Esophagus (tissue), 2 donors: ENCODE measurements at regions not wholly inside any gene's neighbourhood (a gene's known extent, or its start where the extent isn't known, plus 50 kb on each side); places are given as distances from the start of the nearest gene placed in this dataset.
"Not testable (repeated sequence)": the region's sequence is repeated elsewhere in the genome, so short reads cannot be mapped to it uniquely, and the experiment has no call there.

ENCODE experiments used
- H3K27ac ChIP-seq, 2 donors: one replicate each; pipeline ENCODE4 v1.5.1; 2013; ENCODE audit warnings: low read depth in 2 of 2, mild to moderate bottlenecking in 2 of 2, inconsistent platforms in 1 of 2, low read length in 1 of 2, moderate library complexity in 1 of 2
- H3K27me3 ChIP-seq, 2 donors: one replicate each; pipeline ENCODE4 v1.6.1; 2013; ENCODE audit warnings: low read length in 2 of 2, control low read depth in 1 of 2, mild to moderate bottlenecking in 1 of 2; ENCODE audit not compliant: insufficient read depth in 2 of 2, control insufficient read depth in 1 of 2
- H3K36me3 ChIP-seq, 2 donors: one replicate each; pipeline ENCODE4 v1.6.1; 2013; ENCODE audit warnings: low read length in 1 of 2; ENCODE audit not compliant: control insufficient read depth in 2 of 2, insufficient read depth in 2 of 2
- H3K4me1 ChIP-seq, 2 donors: one replicate each; pipeline ENCODE4 v1.6.1; 2013; ENCODE audit warnings: low read length in 1 of 2; ENCODE audit not compliant: control insufficient read depth in 2 of 2, insufficient read depth in 2 of 2
- H3K4me3 ChIP-seq, 2 donors: one replicate each; pipeline ENCODE4 v1.5.1; 2013; ENCODE audit warnings: low read length in 2 of 2, mild to moderate bottlenecking in 2 of 2, low read depth in 1 of 2, moderate library complexity in 1 of 2
- H3K9me3 ChIP-seq, 2 donors: one replicate each; pipeline ENCODE4 v1.6.1; 2013; ENCODE audit warnings: mild to moderate bottlenecking in 2 of 2, low read depth in 1 of 2, low read length in 1 of 2, moderate library complexity in 1 of 2; ENCODE audit not compliant: control insufficient read depth in 2 of 2, insufficient read depth in 1 of 2
- WGBS, 2 donors: extraction: QIAGEN DNeasy Blood & Tissue Kit; methylation state at CpG; one replicate each; pipeline ENCODE4 v1.1.7; 2013; 5-methylcytosine and 5-hydroxymethylcytosine counted together
- donor health status: healthy with polysubstance abuse.
- donor health status: Bipolar disorder and iron deficiency.

DNA sequence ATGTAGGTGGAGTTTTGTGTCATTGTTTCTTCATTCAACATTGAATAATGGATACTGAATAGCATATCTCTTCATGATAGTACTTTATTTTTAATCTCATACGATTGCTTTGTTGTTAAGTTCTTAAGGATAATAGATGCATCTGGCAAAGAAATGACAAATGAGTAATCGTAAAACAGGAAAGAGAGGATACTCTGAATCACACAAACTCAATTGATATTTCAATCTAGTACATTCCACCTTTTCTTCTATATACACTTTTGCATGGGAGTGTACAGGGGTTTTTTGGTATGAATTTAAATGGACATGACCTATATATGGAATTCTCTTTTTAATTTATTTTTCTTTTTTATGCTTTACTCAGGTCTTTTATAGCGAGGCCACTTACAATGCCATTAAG is 186.9 kb upstream of the STK26 start:
- 47 to 49% methylated on average over 3 of the region's 3 CpGs for WGBS, 2 donors
- H3K27ac ChIP-seq, result no peak overlapping the region
- H3K4me3 ChIP-seq, result no peak overlapping the region
- no peaks in the 10 kb centered on the region for H3K9me3 ChIP-seq
- H3K4me1 ChIP-seq, result no peaks in the 10 kb centered on the region
- H3K36me3 ChIP-seq, result no peaks in the 10 kb centered on the region
- no peaks in the 10 kb centered on the region for H3K27me3 ChIP-seq

- Histone ChIP-seq H3K36me3 (no peaks in the 10 kb centered on the region), H3K4me1 (no peaks in the 10 kb centered on the region), H3K27me3 (no peaks in the 10 kb centered on the region), H3K27ac (no peak overlapping the region), H3K4me3 (no peak overlapping the region), H3K9me3 (no peaks in the 10 kb centered on the region)
Measured at GRCh38 chrX:131837325-131837724, 185.8 kb upstream of the STK26 start.

DNA sequence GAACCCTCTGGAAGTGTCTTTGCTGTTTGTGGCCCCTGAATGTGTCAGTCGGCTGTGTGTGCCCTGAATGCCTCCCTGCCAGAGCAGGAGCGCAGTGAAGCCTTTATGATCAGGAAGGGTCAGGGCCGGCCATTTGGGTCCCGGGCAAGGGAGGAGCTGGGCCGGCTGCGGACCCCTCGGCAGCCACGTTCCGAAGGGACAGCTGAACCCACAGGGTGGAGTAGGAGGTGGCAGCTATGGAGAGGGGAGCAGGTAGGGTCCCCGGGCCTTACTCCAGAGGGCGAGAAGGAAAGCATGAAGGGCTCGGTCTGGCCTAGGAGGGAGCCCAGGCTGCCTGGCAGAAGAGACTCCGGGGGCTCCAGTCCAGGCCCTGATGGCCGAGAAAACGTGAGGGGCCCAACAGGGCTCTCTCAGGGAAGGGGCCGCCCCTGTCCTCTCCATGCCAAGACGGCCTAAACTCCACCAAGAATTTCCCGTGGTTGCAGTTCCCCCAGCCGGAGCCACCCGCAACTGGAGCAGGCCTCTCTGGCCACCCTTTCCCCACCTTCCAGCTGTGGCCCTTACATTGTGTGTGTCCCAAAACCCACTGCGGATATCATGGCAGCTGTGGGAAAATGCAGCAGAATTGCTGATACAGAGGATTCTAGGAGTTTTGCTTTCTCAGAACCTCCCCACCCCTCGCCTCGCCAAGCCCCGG is 182.2 kb upstream of the STK26 start:
- Histone ChIP-seq H3K27ac (no peak overlapping the region), H3K4me3 (no peak overlapping the region), H3K36me3 (no peaks in the 10 kb centered on the region), H3K9me3 (no peaks in the 10 kb centered on the region), H3K27me3 (no peaks in the 10 kb centered on the region), H3K4me1 (no peaks in the 10 kb centered on the region)
- WGBS, 2 donors, result 51 to 63% methylated on average over 21 to 23 of the region's 24 CpGs

- Histone ChIP-seq H3K9me3 (no peaks in the 10 kb centered on the region), H3K36me3 (no peaks in the 10 kb centered on the region), H3K4me3 (no peak overlapping the region), H3K27me3 (no peaks in the 10 kb centered on the region), H3K27ac (no peak overlapping the region), H3K4me1 (no peaks in the 10 kb centered on the region)
- WGBS, 2 donors, result 47 to 52% methylated on average over 29 of the region's 31 CpGs
Measured at GRCh38 chrX:131841496-131842437, 181.3 kb upstream of the STK26 start.

GRCh38 chrX:131843987-131844386 is 179.1 kb upstream of the STK26 start:
- Histone ChIP-seq H3K4me1 (no peaks in the 10 kb centered on the region), H3K36me3 (no peaks in the 10 kb centered on the region), H3K4me3 (no peak overlapping the region), H3K27ac (no peak overlapping the region), H3K27me3 (no peaks in the 10 kb centered on the region), H3K9me3 (no peaks in the 10 kb centered on the region)

GRCh38 chrX:131845201-131845600 is 177.9 kb upstream of the STK26 start:
- no peaks in the 10 kb centered on the region for H3K9me3 ChIP-seq
- no peak overlapping the region for H3K27ac ChIP-seq
- H3K4me3 ChIP-seq, result no peak overlapping the region
- H3K36me3 ChIP-seq, result no peaks in the 10 kb centered on the region
- H3K4me1 ChIP-seq, result no peaks in the 10 kb centered on the region
- no peaks in the 10 kb centered on the region for H3K27me3 ChIP-seq
- WGBS, 2 donors, result 67 to 77% methylated on average over 2 of the region's 2 CpGs

DNA sequence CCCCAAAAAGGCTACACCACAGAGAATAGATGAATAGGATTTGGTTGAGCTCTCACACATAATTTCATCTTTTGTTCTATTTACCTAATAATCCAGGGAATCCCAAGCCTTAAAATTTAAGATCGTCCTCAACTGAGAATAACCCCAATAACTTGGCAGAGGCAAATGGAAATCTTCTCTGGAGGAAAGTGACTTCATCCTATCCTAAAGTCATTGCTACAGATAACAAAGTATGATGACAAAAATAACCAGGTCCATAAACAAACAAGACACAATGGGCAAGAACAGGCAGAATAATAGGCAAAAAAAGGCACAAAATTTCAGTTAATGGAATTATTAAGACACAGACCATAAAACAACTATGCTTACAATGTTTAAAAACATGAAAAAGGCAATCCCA is 177.3 kb upstream of the STK26 start:
- H3K4me3 ChIP-seq, result no peak overlapping the region
- H3K4me1 ChIP-seq, result no peaks in the 10 kb centered on the region
- H3K27ac ChIP-seq, result no peak overlapping the region
- 42 to 61% methylated on average over 1 of the region's 1 CpG for WGBS, 2 donors
- peaks cover 0 to under 1% of the 10 kb centered on the region in 2 donors for H3K27me3 ChIP-seq
- H3K36me3 ChIP-seq, result no peaks in the 10 kb centered on the region
- no peaks in the 10 kb centered on the region for H3K9me3 ChIP-seq

GRCh38 chrX:131850964-131851363 is 172.1 kb upstream of the STK26 start:
- H3K27ac ChIP-seq, result not testable (repeated sequence)
- WGBS, 2 donors, result 79 to 90% methylated on average over 10 of the region's 10 CpGs

DNA sequence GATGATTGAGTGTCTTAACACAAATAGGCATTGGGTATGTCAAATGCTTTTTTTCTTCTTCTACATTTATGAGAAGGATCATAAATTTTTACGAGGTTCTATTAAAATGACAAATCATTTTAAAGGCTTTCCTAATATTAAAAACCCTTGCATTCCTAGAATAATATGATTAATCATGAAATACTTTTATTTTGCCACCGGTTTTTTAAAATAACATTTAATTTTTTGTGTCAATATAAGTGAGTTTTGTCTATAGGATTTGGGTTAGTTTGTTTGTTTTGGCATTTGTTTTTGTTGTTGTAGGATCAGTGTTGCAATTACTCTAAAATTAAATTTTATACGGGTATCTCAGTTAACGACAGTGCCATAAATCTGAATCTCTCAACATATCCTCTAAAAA is 169.7 kb upstream of the STK26 start:
- no peak overlapping the region for H3K27ac ChIP-seq
- 65 to 80% methylated on average over 4 of the region's 4 CpGs for WGBS, 2 donors
- H3K36me3 ChIP-seq, result no peaks in the 10 kb centered on the region
- H3K4me3 ChIP-seq, result no peak overlapping the region
- no peaks in the 10 kb centered on the region for H3K4me1 ChIP-seq
- no peaks in the 10 kb centered on the region for H3K9me3 ChIP-seq
- H3K27me3 ChIP-seq, result peaks cover 0 to 5% of the 10 kb centered on the region in 2 donors

More at GRCh38 chrX:131850964-131851363, 172.1 kb upstream of the STK26 start:
- H3K4me3 ChIP-seq, H3K9me3 ChIP-seq, H3K4me1 ChIP-seq, H3K27me3 ChIP-seq, H3K36me3 ChIP-seq: not testable (repeated sequence)

DNA sequence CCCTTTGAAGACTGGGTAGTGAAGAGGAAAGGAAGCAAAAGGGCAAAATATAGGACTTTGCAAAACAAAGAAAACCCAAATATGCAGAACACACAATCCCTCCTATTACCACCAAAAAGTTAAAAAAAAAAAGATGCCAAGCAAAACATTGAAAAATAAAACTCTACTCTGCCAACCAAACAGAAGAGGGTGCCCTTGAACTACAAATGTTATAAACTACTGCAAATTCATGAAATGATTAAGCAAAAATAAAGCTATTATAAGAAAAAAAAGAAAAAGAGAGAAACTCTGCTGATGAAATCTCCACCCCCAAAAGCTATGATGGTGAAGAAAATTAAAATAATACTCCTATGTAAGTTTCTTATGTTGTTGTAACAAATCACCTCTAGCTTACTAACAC is 168.5 kb upstream of the STK26 start:
- Histone ChIP-seq H3K4me1 (no peaks in the 10 kb centered on the region), H3K4me3 (no peak overlapping the region), H3K9me3 (no peaks in the 10 kb centered on the region), H3K36me3 (no peaks in the 10 kb centered on the region), H3K27ac (no peak overlapping the region), H3K27me3 (peaks cover 0 to 10% of the 10 kb centered on the region in 2 donors)
